ENCODE measurements at regions not wholly inside any gene's neighbourhood (a gene's known extent, or its start where the extent isn't known, plus 50 kb on each side); places are given as distances from the start of the nearest gene placed in this dataset.

GRCh38 chrX:4179031-4179430 lies 465.6 kb upstream of the PRKX start:
- H3K27me3 Mint-ChIP-seq (ENCODE audit: unreplicated experiment), result no peaks in the 10 kb centered on the region
- no peak for TF ChIP-seq CTCF (IDR thresholded peaks at IDR 0.05)
- peaks cover 10% of the 10 kb centered on the region for H3K9me3 Mint-ChIP-seq (ENCODE audit: unreplicated experiment)
- no peaks in the 10 kb centered on the region for H3K36me3 Mint-ChIP-seq (ENCODE audit: unreplicated experiment)
- no peak for DNase-seq (ENCODE audit: extremely low spot score, unreplicated experiment)
- no peak overlapping the region for H3K27ac Mint-ChIP-seq (ENCODE audit: unreplicated experiment)
- H3K4me3 Mint-ChIP-seq (ENCODE audit: unreplicated experiment), result no peak overlapping the region
- no peaks in the 10 kb centered on the region for H3K4me1 Mint-ChIP-seq (ENCODE audit: unreplicated experiment)

- no peaks in the 10 kb centered on the region for H3K36me3 Mint-ChIP-seq (ENCODE audit: unreplicated experiment)
Measured at GRCh38 chrX:4175221-4175620, 461.8 kb upstream of the PRKX start.

GRCh38 chrX:4173743-4174142 lies 460.3 kb upstream of the PRKX start:
- Mint-ChIP-seq H3K4me1 (ENCODE audit: unreplicated experiment) (no peaks in the 10 kb centered on the region), H3K36me3 (ENCODE audit: unreplicated experiment) (no peaks in the 10 kb centered on the region), H3K27me3 (ENCODE audit: unreplicated experiment) (no peaks in the 10 kb centered on the region), H3K27ac (ENCODE audit: unreplicated experiment) (no peak overlapping the region), H3K4me3 (ENCODE audit: unreplicated experiment) (no peak overlapping the region), H3K9me3 (ENCODE audit: unreplicated experiment) (peaks cover 33% of the 10 kb centered on the region)
- TF ChIP-seq CTCF (IDR thresholded peaks at IDR 0.05), result no peak
- DNase-seq (ENCODE audit: extremely low spot score, unreplicated experiment), result no peak

More at GRCh38 chrX:4175221-4175620, 461.8 kb upstream of the PRKX start:
- no peak for DNase-seq (ENCODE audit: extremely low spot score, unreplicated experiment)
- Mint-ChIP-seq H3K4me3 (ENCODE audit: unreplicated experiment) (no peak overlapping the region), H3K9me3 (ENCODE audit: unreplicated experiment) (peaks cover 19% of the 10 kb centered on the region), H3K27ac (ENCODE audit: unreplicated experiment) (no peak overlapping the region), H3K4me1 (ENCODE audit: unreplicated experiment) (no peaks in the 10 kb centered on the region), H3K27me3 (ENCODE audit: unreplicated experiment) (no peaks in the 10 kb centered on the region)
- no peak for TF ChIP-seq CTCF (IDR thresholded peaks at IDR 0.05)

- TF ChIP-seq CTCF (IDR thresholded peaks at IDR 0.05), result no peak
- DNase-seq (ENCODE audit: extremely low spot score, unreplicated experiment), result no peak
- H3K4me3 Mint-ChIP-seq (ENCODE audit: unreplicated experiment), result no peak overlapping the region
- no peaks in the 10 kb centered on the region for H3K4me1 Mint-ChIP-seq (ENCODE audit: unreplicated experiment)
- no peak overlapping the region for H3K27ac Mint-ChIP-seq (ENCODE audit: unreplicated experiment)
- no peaks in the 10 kb centered on the region for H3K27me3 Mint-ChIP-seq (ENCODE audit: unreplicated experiment)
- no peaks in the 10 kb centered on the region for H3K36me3 Mint-ChIP-seq (ENCODE audit: unreplicated experiment)
- H3K9me3 Mint-ChIP-seq (ENCODE audit: unreplicated experiment), result peaks cover 27% of the 10 kb centered on the region
Measured at GRCh38 chrX:4151798-4152197, 438.3 kb upstream of the PRKX start.

GRCh38 chrX:4150259-4150658 lies 436.8 kb upstream of the PRKX start:
- no peak overlapping the region for H3K27ac Mint-ChIP-seq (ENCODE audit: unreplicated experiment)
- no peaks in the 10 kb centered on the region for H3K36me3 Mint-ChIP-seq (ENCODE audit: unreplicated experiment)
- H3K27me3 Mint-ChIP-seq (ENCODE audit: unreplicated experiment), result no peaks in the 10 kb centered on the region
- H3K4me3 Mint-ChIP-seq (ENCODE audit: unreplicated experiment), result no peak overlapping the region
- no peaks in the 10 kb centered on the region for H3K4me1 Mint-ChIP-seq (ENCODE audit: unreplicated experiment)
- TF ChIP-seq CTCF (IDR thresholded peaks at IDR 0.05), result no peak
- peaks cover 30% of the 10 kb centered on the region for H3K9me3 Mint-ChIP-seq (ENCODE audit: unreplicated experiment)
- no peak for DNase-seq (ENCODE audit: extremely low spot score, unreplicated experiment)
